ENCODE measurements at regions not wholly inside any gene's neighbourhood (a gene's known extent, or its start where the extent isn't known, plus 50 kb on each side); places are given as distances from the start of the nearest gene placed in this dataset.

DNA sequence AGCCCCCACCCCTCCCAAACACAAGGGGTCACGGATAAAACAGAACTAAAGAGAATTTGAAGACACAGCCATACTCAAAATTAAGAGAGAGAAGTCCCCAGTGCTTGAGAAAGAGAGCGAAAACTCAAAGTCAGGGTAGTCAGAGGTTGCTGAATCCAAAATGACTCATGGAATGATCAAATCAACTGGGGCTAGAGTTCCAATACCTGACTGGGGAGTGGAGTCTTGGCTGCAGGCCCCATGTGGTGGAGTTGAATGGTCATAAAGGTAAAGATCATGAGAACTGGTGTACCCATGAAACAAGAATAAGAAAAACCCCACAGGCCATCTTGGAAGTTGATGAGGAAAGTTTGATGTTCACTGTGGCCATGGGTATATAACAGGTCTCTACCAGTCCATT is 84.5 kb upstream of the LRRN2 start:
- no peaks in the 10 kb centered on the region for H3K36me3 ChIP-seq (ENCODE audit: control insufficient read depth, insufficient read depth, low read length)
- no peak for DNase-seq (ENCODE audit: low read depth)
- peaks cover 8% of the 10 kb centered on the region for H3K27me3 ChIP-seq (ENCODE audit: control insufficient read depth, insufficient read depth, low read length)
- no peak overlapping the region for H3K4me3 ChIP-seq (ENCODE audit: low read depth, low read length)
- TF ChIP-seq CTCF (IDR thresholded peaks at IDR 0.05; ENCODE audit: insufficient read depth, low read length, poor library complexity, severe bottlenecking) = no peak

- DNase-seq (ENCODE audit: low read depth) = no peak
- no peak for TF ChIP-seq CTCF (IDR thresholded peaks at IDR 0.05; ENCODE audit: insufficient read depth, low read length, poor library complexity, severe bottlenecking)
- no peaks in the 10 kb centered on the region for H3K36me3 ChIP-seq (ENCODE audit: control insufficient read depth, insufficient read depth, low read length)
- H3K4me3 ChIP-seq (ENCODE audit: low read depth, low read length) = no peak overlapping the region
- H3K27me3 ChIP-seq (ENCODE audit: control insufficient read depth, insufficient read depth, low read length) = peaks cover 8% of the 10 kb centered on the region
Measured at GRCh38 chr1:204771358-204771757, 85.8 kb upstream of the LRRN2 start.

DNA sequence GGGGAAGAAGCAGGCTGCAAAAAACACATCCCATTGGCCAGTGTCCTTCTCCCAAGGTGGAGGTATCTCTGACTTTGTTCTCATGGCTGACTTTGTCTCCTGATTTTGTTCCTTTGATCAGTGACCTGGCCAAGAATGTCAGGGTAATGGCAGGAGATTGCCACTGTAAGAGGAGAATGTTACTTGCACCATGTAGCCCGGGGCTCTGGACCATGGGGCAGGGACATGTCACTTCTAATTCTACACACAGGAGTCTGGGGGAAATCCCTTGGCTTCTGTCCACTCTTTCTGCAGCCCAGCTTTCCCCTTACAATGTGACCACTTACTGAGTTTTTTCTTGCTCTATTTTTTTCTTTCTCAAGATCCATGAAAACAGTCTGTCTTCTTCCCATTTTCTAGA is 87.7 kb upstream of the LRRN2 start:
- peaks cover 3% of the 10 kb centered on the region for H3K27me3 ChIP-seq (ENCODE audit: control insufficient read depth, insufficient read depth, low read length)
- TF ChIP-seq CTCF (IDR thresholded peaks at IDR 0.05; ENCODE audit: insufficient read depth, low read length, poor library complexity, severe bottlenecking) = no peak
- no peak overlapping the region for H3K4me3 ChIP-seq (ENCODE audit: low read depth, low read length)
- H3K36me3 ChIP-seq (ENCODE audit: control insufficient read depth, insufficient read depth, low read length) = no peaks in the 10 kb centered on the region
- DNase-seq (ENCODE audit: low read depth) = no peak

DNA sequence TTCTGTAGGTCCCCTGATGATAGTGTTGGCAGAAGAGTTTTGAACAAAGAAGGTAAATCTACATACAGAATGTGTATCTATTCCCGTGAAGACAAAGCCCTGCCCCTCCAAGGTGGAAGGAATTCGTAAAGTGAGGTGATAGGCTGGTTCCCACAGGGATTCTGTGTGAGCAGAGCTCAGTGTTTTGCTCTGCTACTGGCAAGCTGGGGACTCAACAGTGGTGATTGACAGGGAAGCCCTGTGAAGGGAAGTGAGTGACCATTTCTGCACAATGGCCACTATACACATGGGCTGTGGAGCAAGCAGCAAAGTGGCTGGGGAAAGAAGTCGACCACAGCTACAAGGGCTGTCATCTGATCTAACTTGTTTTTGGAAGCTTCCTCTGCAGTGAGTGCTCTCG is 90.0 kb upstream of the LRRN2 start:
- Histone ChIP-seq H3K4me3 (ENCODE audit: low read depth, low read length) (no peak overlapping the region), H3K36me3 (ENCODE audit: control insufficient read depth, insufficient read depth, low read length) (no peaks in the 10 kb centered on the region), H3K27me3 (ENCODE audit: control insufficient read depth, insufficient read depth, low read length) (peaks cover 3% of the 10 kb centered on the region)
- DNase-seq (ENCODE audit: low read depth) = no peak
- TF ChIP-seq CTCF (IDR thresholded peaks at IDR 0.05; ENCODE audit: insufficient read depth, low read length, poor library complexity, severe bottlenecking) = no peak

GRCh38 chr1:204777591-204777990 is 92.1 kb upstream of the LRRN2 start:
- TF ChIP-seq CTCF (IDR thresholded peaks at IDR 0.05; ENCODE audit: insufficient read depth, low read length, poor library complexity, severe bottlenecking) = no peak
- DNase-seq (ENCODE audit: low read depth) = no peak
- H3K27me3 ChIP-seq (ENCODE audit: control insufficient read depth, insufficient read depth, low read length) = peaks cover 5% of the 10 kb centered on the region

DNA sequence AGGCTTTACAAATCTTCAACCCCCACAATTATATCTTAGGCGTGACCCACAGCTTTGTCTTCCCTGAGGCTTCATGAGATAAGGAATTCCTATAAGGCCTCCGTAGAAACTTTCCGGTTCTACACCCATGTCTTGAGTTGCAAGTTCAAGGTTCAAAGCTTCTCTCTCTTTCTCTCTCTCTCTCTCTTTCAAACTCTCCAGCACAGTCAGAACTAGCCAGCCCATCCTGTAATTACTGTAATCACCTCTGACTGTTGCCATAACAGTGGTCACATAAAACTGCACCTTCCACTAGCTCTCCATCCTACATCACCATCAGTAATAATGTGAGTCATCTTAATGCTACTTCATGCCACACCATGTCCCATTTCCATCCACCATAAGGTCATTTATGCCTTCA is 90.0 kb upstream of the NFASC start:
- Histone ChIP-seq H3K4me3 (ENCODE audit: low read depth, low read length) (no peak overlapping the region), H3K27me3 (ENCODE audit: control insufficient read depth, insufficient read depth, low read length) (peaks cover 2% of the 10 kb centered on the region), H3K36me3 (ENCODE audit: control insufficient read depth, insufficient read depth, low read length) (no peaks in the 10 kb centered on the region)
- no peak for DNase-seq (ENCODE audit: low read depth)
- no peak for TF ChIP-seq CTCF (IDR thresholded peaks at IDR 0.05; ENCODE audit: insufficient read depth, low read length, poor library complexity, severe bottlenecking)

More at GRCh38 chr1:204777591-204777990, 92.1 kb upstream of the LRRN2 start:
- Histone ChIP-seq H3K4me3 (ENCODE audit: low read depth, low read length) (no peak overlapping the region), H3K36me3 (ENCODE audit: control insufficient read depth, insufficient read depth, low read length) (no peaks in the 10 kb centered on the region)

Measured in kidney epithelial cell (primary cell).